NCI-H128 (cell line): ENCODE measurements at regions not wholly inside any gene's neighbourhood (a gene's known extent, or its start where the extent isn't known, plus 50 kb on each side); places are given as distances from the start of the nearest gene placed in this dataset.

Experiments used
- DNase-seq: peaks from one replicate; lab custom pipeline; 2025; ENCODE audit not compliant: unreplicated experiment; lab: John Stamatoyannopoulos, UW

GRCh38 chr5:165565911-165566310 is 2060.5 kb downstream of the MAT2B start:
- no peak for DNase-seq

GRCh38 chr5:165569551-165569950 is 2064.1 kb downstream of the MAT2B start:
- no peak for DNase-seq

- no peak for DNase-seq
These were observed 2068.0 kb downstream of the MAT2B start for GRCh38 chr5:165573445-165573844.

GRCh38 chr5:165574100-165574499 is 2068.7 kb downstream of the MAT2B start:
- DNase-seq, result no peak

- DNase-seq, result no peak
These were observed 2071.4 kb downstream of the MAT2B start for GRCh38 chr5:165576678-165577275.

- DNase-seq, result no peak
These were observed 2074.5 kb downstream of the MAT2B start for GRCh38 chr5:165579911-165580310.

- no peak for DNase-seq
These were observed 2089.3 kb downstream of the MAT2B start for GRCh38 chr5:165594693-165595092.

- no peak for DNase-seq
These were observed 2097.1 kb downstream of the MAT2B start for GRCh38 chr5:165602529-165602928.

GRCh38 chr5:165607026-165607425 is 2101.6 kb downstream of the MAT2B start:
- DNase-seq, result no peak

- no peak for DNase-seq
These were observed 2104.5 kb downstream of the MAT2B start for GRCh38 chr5:165609871-165610270.

- DNase-seq, result no peak
These were observed 2111.3 kb downstream of the MAT2B start for GRCh38 chr5:165616490-165617405.

- no peak for DNase-seq
These were observed 2112.1 kb downstream of the MAT2B start for GRCh38 chr5:165617491-165617890.

GRCh38 chr5:165620394-165620793 is 2115.0 kb downstream of the MAT2B start:
- DNase-seq, result no peak

- no peak for DNase-seq
These were observed 2117.6 kb downstream of the MAT2B start for GRCh38 chr5:165622864-165623536.

GRCh38 chr5:165624166-165624946 is 2118.9 kb downstream of the MAT2B start:
- DNase-seq, result no peak

GRCh38 chr5:165626161-165626560 is 2120.7 kb downstream of the MAT2B start:
- no peak for DNase-seq

- DNase-seq, result no peak
These were observed 2122.2 kb downstream of the MAT2B start for GRCh38 chr5:165627548-165628170.

- no peak for DNase-seq
These were observed 2124.9 kb downstream of the MAT2B start for GRCh38 chr5:165630261-165630778.

- no peak for DNase-seq
These were observed 2125.8 kb downstream of the MAT2B start for GRCh38 chr5:165631235-165631634.

GRCh38 chr5:165642366-165642765 is 2136.9 kb downstream of the MAT2B start:
- no peak for DNase-seq
